ENCODE measurements at regions not wholly inside any gene's neighbourhood (a gene's known extent, or its start where the extent isn't known, plus 50 kb on each side); places are given as distances from the start of the nearest gene placed in this dataset.

GRCh38 chr16:87552072-87552718, 50.1 kb upstream of the JPH3 start:
- no peak for DNase-seq

GRCh38 chr16:87551487-87551886, 50.8 kb upstream of the JPH3 start:
- DNase-seq = no peak

GRCh38 chr16:87550495-87550961, 51.8 kb upstream of the JPH3 start:
- DNase-seq = peak in 1 of 2 donors; percentile 19

DNA sequence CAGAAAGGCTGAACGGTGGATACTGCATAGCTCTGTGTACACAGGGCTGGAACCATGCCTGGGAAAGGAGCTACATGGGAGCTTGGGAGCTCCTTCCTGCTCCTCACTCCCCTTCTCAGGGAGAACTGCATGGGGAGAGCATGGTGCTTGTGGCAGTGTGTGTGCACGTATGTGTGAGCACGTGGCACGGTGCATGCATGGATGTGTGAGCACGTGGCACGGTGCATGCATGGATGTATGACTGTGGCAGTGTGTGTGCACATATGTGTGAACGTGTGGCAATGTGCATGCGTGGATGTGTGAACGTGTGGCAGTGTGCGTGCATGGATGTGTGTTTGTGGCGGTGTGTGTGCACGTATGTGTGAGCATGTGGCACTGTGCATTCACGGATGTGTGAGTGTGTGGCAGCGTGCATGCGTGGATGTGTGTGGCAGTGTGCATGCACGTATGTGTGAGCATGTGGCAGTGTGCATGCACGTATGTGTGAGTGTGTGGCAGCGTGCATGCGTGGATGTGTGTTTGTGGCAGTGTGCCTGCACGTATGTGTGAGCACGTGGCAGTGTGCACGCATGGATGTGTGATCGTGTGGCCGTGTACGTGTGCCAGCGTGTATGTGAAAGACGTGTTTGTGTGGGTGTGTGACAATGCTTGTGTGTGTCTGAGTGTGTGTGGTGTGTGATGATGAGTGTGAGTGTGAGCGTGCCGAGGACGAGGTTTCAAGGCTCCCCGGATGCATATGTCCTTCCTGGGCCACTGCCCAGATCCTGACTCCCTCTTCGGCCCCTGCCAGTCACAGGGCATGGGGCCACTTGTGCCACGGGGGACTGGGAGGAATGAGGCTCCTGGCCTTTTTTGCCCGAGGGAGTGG, 52.4 kb upstream of the JPH3 start:
- DNase-seq = no peak

GRCh38 chr16:87548046-87548445, 54.3 kb upstream of the JPH3 start:
- DNase-seq = peak in 1 of 2 donors; percentile 49

DNA sequence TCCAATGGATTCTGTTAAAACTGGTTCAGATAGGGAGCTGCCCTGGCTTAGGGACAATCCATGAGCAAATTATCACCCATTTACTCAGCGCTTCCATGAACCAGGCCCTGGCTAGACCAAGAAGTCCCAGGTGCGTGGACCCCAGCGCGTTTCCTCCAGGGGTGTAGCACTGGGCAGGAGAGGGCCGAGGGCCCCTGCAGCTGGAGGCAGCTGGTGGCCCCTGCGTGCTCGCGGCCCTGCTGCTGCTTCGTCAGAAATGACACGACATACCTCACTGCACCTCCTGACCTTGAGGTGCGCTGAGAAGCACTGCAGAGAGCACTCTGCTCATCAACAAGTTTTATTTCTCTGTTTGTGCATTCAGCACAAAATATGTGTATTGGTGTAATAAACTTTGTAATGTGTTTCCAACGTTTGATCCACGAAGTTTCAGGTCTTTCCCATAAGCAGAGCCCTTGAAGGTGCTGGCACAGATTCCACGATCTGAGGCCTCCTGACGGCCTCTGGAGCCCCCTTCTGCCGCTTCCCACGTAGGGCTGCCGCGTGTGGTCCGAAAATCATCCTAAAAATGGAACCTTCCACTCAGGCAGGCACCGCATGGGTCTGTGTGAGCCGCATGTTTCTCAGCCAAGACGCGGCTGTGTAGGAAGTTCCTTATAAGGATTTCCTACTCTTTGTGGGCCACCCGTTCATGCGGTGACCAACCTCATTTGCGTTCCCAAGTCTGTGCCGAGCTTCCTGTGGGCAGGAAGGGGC, 50.8 kb upstream of the ZCCHC14 start:
- peak in 1 of 2 donors; percentile 53 for DNase-seq

- no peak for DNase-seq
Measured at GRCh38 chr16:87542531-87543102, 49.8 kb upstream of the ZCCHC14 start.

Data from inflammatory macrophage (primary cell).